Activated CD4-positive, alpha-beta memory T cell treated with anti-CD3 and anti-CD28 coated beads, Interleukin-2, amount 10 ng/mL, durations not matched to agents 7 days and 5 days (primary cell): ENCODE measurements at regions not wholly inside any gene's neighbourhood (a gene's known extent, or its start where the extent isn't known, plus 50 kb on each side); places are given as distances from the start of the nearest gene placed in this dataset.

Experiments
- CTCF ChIA-PET: fragments of 350-600 bp; sonication (Branson Sonifier 250); formaldehyde crosslinking; loops from one replicate; lab custom pipeline; 2021; ENCODE audit warnings: antibody characterized with exemption, inconsistent platforms; lab: Charles Lee
- POLR2A ChIA-PET: fragments of 350-600 bp; sonication (Branson Sonifier 250); formaldehyde crosslinking; loops from one replicate; lab custom pipeline; 2021; ENCODE audit warnings: antibody characterized with exemption; lab: Charles Lee
- DNase-seq: peaks from one replicate; pipeline ENCODE4 v3.0.0-alpha.2; 2020
- H3K27ac Mint-ChIP-seq: one replicate; pipeline ENCODE4 v1.8.0; 2021; ENCODE audit warnings: mild to moderate bottlenecking, mixed read lengths
- H3K27me3 Mint-ChIP-seq: one replicate; pipeline ENCODE4 v1.8.0; 2021; ENCODE audit warnings: mixed read lengths
- H3K36me3 Mint-ChIP-seq: one replicate; pipeline ENCODE4 v1.8.0; 2021; ENCODE audit warnings: low read depth, mixed read lengths
- H3K4me1 Mint-ChIP-seq: one replicate; pipeline ENCODE4 v1.8.0; 2021; ENCODE audit warnings: mixed read lengths
- H3K4me3 Mint-ChIP-seq: one replicate; pipeline ENCODE4 v1.8.0; 2021; ENCODE audit warnings: mild to moderate bottlenecking, mixed read lengths
- H3K9me3 Mint-ChIP-seq: one replicate; pipeline ENCODE4 v1.8.0; 2021; ENCODE audit warnings: mixed read lengths

DNA sequence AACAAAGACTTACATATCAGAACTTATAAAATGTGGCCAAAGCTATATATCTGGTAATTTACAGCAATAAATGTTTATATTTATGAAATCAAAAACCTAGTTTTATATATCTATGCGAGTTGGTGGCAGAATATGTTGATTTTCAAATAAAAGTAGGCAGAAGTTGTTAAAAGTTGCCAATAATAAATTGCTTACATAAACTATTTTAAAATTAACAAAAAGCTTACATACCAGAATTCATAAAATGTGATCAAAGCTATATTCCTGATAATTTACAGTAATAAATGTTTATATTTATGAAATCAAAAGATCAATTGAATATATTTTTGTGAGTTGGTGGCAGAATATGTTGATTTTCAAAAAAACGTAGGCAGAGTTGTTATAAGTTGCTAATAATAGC, 451.8 kb upstream of the KHDRBS2 start:
- no peak for DNase-seq
- no peak overlapping the region for H3K27ac Mint-ChIP-seq
- H3K27me3 Mint-ChIP-seq = no peaks in the 10 kb centered on the region
- peaks cover 9% of the 10 kb centered on the region for H3K9me3 Mint-ChIP-seq
- no peak overlapping the region for H3K4me3 Mint-ChIP-seq
- ChIA-PET POLR2A (no interaction called here), CTCF (no interaction called here)
- no peaks in the 10 kb centered on the region for H3K4me1 Mint-ChIP-seq
- no peaks in the 10 kb centered on the region for H3K36me3 Mint-ChIP-seq

DNA sequence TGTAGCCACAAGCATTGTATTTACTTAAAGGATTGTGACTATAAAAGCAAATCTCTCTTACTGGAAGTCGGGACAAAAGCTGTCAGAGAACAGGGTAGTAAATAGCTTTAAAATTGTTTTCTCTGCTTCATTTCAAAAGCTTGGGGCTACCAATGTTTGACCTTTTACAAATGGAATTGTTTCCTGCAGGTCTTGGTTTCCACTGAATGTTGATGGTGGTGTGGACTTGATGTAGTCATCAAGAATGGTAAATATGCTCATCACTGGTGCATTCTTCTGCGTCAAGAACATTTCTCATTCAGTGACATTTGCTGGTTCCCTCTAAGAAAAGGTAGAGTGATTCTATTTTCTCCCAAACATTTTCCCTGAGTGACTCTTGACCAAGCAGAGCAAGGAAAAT, 435.4 kb upstream of the KHDRBS2 start:
- POLR2A ChIA-PET = no interaction called here

DNA sequence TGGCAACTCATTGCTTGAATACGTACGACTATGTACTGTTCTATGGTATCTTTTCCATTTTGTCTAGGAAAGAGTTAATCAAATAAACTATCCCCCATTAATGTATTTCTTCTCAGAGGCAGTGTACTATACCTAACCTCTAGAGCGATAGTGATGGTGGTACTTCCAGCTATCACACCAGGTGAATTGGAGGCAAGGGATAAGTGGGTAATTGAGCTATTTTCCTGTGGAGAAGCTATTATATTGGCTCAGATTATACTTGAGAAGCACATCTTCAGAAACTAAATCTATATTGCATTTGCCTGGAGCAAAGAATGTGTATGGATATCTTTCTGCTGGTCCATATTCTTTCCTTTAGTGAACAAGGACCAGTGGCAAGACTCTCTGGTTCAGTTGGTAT, 430.7 kb upstream of the KHDRBS2 start:
- Mint-ChIP-seq H3K27ac (no peak overlapping the region), H3K4me3 (no peak overlapping the region), H3K9me3 (peaks cover 7% of the 10 kb centered on the region), H3K27me3 (no peaks in the 10 kb centered on the region), H3K36me3 (no peaks in the 10 kb centered on the region), H3K4me1 (no peaks in the 10 kb centered on the region)
- CTCF ChIA-PET = no interaction called here
- DNase-seq = no peak
- POLR2A ChIA-PET = no interaction called here

More for the DNA sequence above, 435.4 kb upstream of the KHDRBS2 start:
- no peaks in the 10 kb centered on the region for H3K36me3 Mint-ChIP-seq
- CTCF ChIA-PET = no interaction called here
- H3K27me3 Mint-ChIP-seq = no peaks in the 10 kb centered on the region
- H3K4me3 Mint-ChIP-seq = no peak overlapping the region
- H3K4me1 Mint-ChIP-seq = no peaks in the 10 kb centered on the region
- DNase-seq = no peak
- no peak overlapping the region for H3K27ac Mint-ChIP-seq
- H3K9me3 Mint-ChIP-seq = peaks cover 13% of the 10 kb centered on the region

DNA sequence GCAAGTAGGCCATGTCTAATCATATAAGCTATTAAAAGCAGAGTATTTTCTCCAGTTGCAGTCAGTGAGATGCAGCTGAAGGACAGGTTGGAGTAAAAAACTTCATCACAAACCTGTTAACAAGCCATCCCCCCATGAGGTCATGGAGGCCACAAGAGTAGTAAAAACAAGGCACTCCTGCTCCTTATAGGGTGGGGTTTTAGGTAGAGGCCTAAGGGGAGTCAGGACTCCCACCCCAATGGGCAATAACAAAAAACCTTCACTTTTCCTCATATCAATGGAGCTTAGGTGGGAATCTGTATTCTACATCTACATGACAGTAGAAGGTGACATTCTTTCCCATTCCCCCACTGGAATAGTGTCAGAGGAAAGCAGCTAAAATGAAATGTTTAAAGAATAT, 428.1 kb upstream of the KHDRBS2 start:
- no peak overlapping the region for H3K4me3 Mint-ChIP-seq
- ChIA-PET POLR2A (no interaction called here), CTCF (interaction anchor here (0.7 kb wide), 1 partner anchor 67 kb away, joined by 3 read pairs; no protein-coding TSS in a partner anchor)
- H3K27me3 Mint-ChIP-seq = no peaks in the 10 kb centered on the region
- peaks cover 11% of the 10 kb centered on the region for H3K9me3 Mint-ChIP-seq
- H3K36me3 Mint-ChIP-seq = no peaks in the 10 kb centered on the region
- H3K4me1 Mint-ChIP-seq = no peaks in the 10 kb centered on the region
- H3K27ac Mint-ChIP-seq = no peak overlapping the region
- no peak for DNase-seq

DNA sequence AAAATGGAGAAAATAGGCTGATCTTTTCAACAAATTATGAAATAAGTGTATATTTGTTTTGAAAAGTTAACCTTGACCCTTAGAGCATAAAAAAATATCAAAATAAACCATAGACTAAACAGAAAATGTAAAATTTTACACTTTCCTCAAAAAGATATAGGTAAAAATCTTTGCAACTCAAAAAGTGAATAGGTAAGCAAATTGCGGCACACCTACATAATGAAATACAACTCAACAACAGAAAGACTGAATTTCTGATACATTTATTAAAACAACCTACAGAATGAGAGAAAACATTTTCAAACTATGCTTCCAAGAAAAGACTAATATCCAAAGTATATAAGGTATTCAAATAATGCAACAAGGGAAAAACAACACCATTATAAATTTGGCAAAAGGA, 425.7 kb upstream of the KHDRBS2 start:
- H3K4me3 Mint-ChIP-seq = no peak overlapping the region
- no peaks in the 10 kb centered on the region for H3K27me3 Mint-ChIP-seq
- ChIA-PET CTCF (no interaction called here), POLR2A (no interaction called here)
- H3K36me3 Mint-ChIP-seq = no peaks in the 10 kb centered on the region
- H3K27ac Mint-ChIP-seq = no peak overlapping the region
- H3K9me3 Mint-ChIP-seq = peaks cover 16% of the 10 kb centered on the region
- no peak for DNase-seq
- H3K4me1 Mint-ChIP-seq = no peaks in the 10 kb centered on the region

DNA sequence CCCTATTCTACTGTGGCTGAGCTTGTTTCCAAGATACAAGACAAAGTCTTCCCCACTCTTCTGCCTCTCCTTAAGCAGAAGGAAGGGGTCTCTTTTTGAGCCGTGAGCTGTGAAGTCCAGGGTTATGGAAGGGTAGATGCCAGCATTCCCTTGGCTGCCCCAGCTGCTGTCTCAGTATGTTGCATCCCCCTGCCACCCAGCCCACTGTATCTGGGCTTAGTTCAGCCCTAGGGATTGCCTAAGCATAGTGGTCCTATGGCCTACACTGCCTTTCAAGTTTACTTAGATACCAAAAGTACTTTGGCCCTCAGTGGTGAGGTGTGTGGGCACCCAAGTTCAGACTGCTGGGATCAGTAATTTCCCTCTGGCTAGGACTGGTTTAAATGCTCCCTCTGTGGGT, 421.9 kb upstream of the KHDRBS2 start:
- H3K4me3 Mint-ChIP-seq = no peak overlapping the region
- POLR2A ChIA-PET = no interaction called here
- H3K36me3 Mint-ChIP-seq = no peaks in the 10 kb centered on the region
- H3K27me3 Mint-ChIP-seq = no peaks in the 10 kb centered on the region
- CTCF ChIA-PET = no interaction called here
- H3K4me1 Mint-ChIP-seq = no peaks in the 10 kb centered on the region
- no peak for DNase-seq
- no peak overlapping the region for H3K27ac Mint-ChIP-seq
- H3K9me3 Mint-ChIP-seq = peaks cover 16% of the 10 kb centered on the region

DNA sequence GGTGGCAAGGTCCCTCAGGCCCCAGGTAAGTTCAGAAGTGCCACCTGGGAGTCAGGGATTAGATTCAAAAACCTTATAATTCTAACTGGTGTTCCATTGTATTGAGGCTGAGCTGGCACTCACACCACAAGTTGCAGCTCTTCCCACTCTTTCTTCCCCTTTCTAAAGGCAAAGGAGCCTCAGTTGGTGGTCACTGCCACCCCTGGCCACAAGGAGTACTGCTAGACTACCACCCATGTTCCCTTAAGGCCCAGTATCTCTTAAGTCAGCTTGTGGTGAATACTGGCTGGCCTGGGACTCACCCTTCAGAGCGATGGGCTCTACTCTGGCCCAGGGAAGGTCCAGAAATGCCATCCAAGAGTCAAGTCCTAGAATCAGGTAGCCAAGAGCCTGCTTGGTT, 421.1 kb upstream of the KHDRBS2 start:
- Mint-ChIP-seq H3K27me3 (no peaks in the 10 kb centered on the region), H3K27ac (no peak overlapping the region), H3K36me3 (no peaks in the 10 kb centered on the region), H3K9me3 (peaks cover 16% of the 10 kb centered on the region), H3K4me1 (no peaks in the 10 kb centered on the region), H3K4me3 (no peak overlapping the region)
- ChIA-PET CTCF (no interaction called here), POLR2A (no interaction called here)
- DNase-seq = no peak

DNA sequence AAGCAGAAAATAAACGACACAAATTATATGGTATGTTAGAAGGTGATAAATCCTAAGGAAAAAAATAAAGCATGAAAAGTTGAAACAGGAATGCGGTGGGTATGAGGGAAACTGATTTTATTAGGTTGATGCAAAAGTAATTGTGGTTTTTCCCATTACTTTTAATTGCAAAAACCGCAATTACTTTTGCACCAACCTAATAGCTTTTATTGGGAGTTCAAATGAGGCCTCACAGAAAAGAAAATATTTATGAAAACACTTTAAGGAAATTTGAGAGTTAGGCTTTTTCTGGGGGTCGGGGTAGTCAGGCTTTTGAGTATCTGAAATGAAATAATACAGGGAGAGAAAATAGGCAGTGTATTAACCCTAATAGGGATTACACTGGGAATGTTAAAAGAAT, 397.0 kb upstream of the KHDRBS2 start:
- CTCF ChIA-PET = no interaction called here
- no peak overlapping the region for H3K4me3 Mint-ChIP-seq

DNA sequence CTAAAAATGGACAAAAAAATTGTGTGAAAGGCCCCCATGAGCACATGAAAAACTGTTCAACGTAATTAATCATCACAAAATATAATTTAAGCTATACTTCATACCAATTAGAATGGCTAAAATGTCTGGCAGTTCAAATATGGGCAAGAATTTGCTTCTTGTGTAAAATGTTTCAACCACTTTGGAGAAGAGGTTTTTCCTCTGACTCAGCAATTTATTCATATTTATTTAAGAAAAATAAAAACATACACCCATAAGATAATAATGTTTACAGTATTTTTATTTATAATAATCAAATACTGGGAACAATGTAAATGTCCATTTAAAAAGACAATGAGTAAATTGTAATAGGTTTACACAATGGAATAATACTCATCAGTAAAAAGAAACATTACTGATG, 395.1 kb upstream of the KHDRBS2 start:
- ChIA-PET CTCF (no interaction called here), POLR2A (no interaction called here)
- H3K4me1 Mint-ChIP-seq = no peaks in the 10 kb centered on the region
- no peak for DNase-seq
- H3K4me3 Mint-ChIP-seq = no peak overlapping the region
- H3K36me3 Mint-ChIP-seq = no peaks in the 10 kb centered on the region
- no peaks in the 10 kb centered on the region for H3K27me3 Mint-ChIP-seq
- H3K27ac Mint-ChIP-seq = no peak overlapping the region
- H3K9me3 Mint-ChIP-seq = peaks cover 9% of the 10 kb centered on the region

More for the DNA sequence above, 397.0 kb upstream of the KHDRBS2 start:
- no peak for DNase-seq
- POLR2A ChIA-PET = no interaction called here
- no peaks in the 10 kb centered on the region for H3K4me1 Mint-ChIP-seq
- peaks cover 9% of the 10 kb centered on the region for H3K9me3 Mint-ChIP-seq
- H3K27me3 Mint-ChIP-seq = no peaks in the 10 kb centered on the region
- no peaks in the 10 kb centered on the region for H3K36me3 Mint-ChIP-seq
- H3K27ac Mint-ChIP-seq = no peak overlapping the region

DNA sequence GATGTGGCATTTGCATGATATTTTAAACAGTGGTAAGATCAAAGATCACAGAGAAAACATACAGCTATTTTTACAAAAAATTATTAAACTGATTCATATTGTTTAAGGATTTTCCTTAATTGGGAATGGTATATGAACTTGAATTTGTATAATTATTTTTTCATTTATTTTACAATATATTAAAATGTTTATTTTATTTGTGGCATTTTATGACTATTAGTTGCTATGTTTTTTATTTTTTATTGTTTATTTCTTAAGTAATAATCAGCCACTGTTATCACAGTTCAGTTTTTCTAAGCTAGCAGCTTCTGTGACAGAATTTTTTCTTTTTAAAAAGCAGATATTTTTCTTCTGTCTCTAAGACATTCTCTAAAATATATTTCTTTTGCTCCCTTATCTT, 387.0 kb upstream of the KHDRBS2 start:
- no peak overlapping the region for H3K4me3 Mint-ChIP-seq
- H3K9me3 Mint-ChIP-seq = peaks cover 5% of the 10 kb centered on the region
- no peak for DNase-seq
- H3K27ac Mint-ChIP-seq = no peak overlapping the region
- no peaks in the 10 kb centered on the region for H3K27me3 Mint-ChIP-seq
- POLR2A ChIA-PET = no interaction called here
- H3K36me3 Mint-ChIP-seq = no peaks in the 10 kb centered on the region
- no peaks in the 10 kb centered on the region for H3K4me1 Mint-ChIP-seq
- CTCF ChIA-PET = no interaction called here

DNA sequence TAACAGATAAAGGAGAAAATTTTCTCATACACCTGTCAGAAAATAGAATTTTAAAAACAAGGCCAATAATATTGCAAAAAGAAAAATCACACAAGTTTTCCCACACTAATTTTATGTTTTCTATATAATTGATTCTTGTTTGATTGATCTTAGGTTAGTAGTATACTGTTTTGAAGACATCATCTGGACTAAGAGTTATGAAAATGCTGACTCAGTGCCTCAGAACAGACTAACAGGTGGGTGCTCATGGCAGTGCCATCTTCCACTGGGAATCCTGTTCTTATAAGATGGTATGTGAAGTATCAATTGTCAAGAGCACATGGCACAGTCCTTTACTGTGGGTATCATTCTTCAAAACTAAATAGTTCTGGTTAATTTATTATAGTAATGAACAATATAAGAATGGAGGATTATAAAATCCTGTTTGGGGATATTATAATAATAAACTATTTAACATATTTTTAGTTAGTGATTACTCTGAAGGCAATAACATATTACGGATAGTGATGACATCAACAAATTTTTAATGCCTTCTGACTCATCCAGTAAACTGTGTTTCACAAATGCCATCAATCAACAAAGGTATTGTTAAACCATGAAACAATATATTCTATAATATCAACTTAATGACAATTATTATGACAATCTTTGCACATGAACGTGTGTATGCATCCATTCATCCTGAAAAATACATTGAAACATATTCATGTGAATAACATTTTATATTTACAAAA, 384.6 kb upstream of the KHDRBS2 start:
- CTCF ChIA-PET = no interaction called here
- no peak for DNase-seq
- H3K27ac Mint-ChIP-seq = no peak overlapping the region
- H3K36me3 Mint-ChIP-seq = no peaks in the 10 kb centered on the region
- no peaks in the 10 kb centered on the region for H3K4me1 Mint-ChIP-seq
- no peaks in the 10 kb centered on the region for H3K27me3 Mint-ChIP-seq
- H3K9me3 Mint-ChIP-seq = peaks cover 5% of the 10 kb centered on the region
- no peak overlapping the region for H3K4me3 Mint-ChIP-seq
- POLR2A ChIA-PET = no interaction called here

DNA sequence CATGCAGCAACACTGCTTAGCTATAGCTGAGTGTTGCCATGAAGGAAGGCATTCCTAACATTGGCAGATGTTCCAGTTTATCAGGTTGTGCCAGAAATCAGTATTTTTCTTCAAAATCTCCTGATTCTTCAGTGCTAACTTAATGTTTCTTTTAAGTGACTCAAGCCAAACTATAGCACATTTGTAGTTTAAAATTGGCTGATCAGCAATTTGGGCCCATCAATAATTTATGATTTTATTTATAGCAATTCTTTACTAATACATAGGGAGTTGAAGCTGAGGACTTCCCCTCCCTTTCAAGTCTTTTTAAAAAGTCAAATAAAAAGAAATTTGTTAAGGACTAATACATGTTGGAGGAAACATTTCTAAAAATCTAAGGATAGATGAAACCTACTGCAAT, 383.8 kb upstream of the KHDRBS2 start:
- DNase-seq = no peak
- Mint-ChIP-seq H3K27me3 (no peaks in the 10 kb centered on the region), H3K27ac (no peak overlapping the region)

DNA sequence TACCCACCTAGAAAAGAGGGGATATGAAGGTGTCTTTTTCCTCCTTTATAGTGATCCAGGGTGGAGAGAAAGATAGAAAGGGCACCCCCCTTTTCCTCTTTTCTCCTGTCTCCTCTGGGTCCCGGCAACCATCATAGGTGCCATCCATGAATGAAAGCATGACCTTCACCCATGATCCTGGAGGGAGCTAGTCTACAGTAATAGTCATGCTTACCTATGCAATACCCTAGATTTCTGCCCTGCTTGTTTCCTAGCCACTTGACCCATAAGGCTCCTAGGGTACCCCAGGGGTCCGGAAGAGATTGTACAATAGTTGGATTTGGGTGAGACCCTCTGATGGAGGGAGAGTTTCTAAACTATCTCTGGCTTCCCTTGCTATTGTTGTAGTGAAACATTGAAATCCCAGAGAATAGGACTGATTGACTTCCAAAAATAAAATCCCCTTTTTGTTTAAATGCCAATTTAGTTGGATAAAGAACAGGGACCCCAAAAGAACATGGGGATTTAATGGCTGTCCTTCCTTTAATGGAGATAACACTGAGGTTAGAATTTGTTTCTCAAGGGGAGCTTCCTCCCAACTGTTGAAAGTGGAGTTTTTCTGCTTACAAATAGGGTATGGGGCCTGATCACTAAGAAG, 366.8 kb upstream of the KHDRBS2 start:
- H3K27me3 Mint-ChIP-seq = no peaks in the 10 kb centered on the region
- CTCF ChIA-PET = no interaction called here
- H3K9me3 Mint-ChIP-seq = peaks cover 16% of the 10 kb centered on the region
- H3K36me3 Mint-ChIP-seq = no peaks in the 10 kb centered on the region
- DNase-seq = no peak
- POLR2A ChIA-PET = no interaction called here
- H3K4me1 Mint-ChIP-seq = no peaks in the 10 kb centered on the region
- no peak overlapping the region for H3K4me3 Mint-ChIP-seq
- no peak overlapping the region for H3K27ac Mint-ChIP-seq

More for the DNA sequence above, 383.8 kb upstream of the KHDRBS2 start:
- Mint-ChIP-seq H3K4me3 (no peak overlapping the region), H3K9me3 (peaks cover 5% of the 10 kb centered on the region), H3K36me3 (no peaks in the 10 kb centered on the region), H3K4me1 (no peaks in the 10 kb centered on the region)
- POLR2A ChIA-PET = no interaction called here
- CTCF ChIA-PET = no interaction called here

DNA sequence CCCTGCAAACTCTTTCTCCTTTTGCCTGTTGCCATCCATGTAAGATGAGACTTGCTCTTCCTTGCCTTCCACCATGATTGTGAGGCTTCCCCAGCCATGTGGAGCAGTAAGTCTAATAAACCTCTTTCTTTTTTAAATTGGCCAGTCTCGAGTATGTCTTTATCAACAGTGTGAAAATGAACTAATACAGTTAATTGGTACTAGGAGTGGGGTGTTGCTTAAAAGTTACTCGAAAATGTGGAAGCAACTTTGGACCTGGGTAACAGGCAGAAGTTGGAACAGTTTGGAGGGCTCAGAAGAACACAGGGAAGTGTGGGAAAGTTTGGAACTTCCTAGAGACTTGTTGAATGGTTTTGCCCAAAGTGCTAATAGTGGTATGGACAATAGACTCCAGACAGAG, 359.2 kb upstream of the KHDRBS2 start:
- Mint-ChIP-seq H3K4me3 (no peak overlapping the region), H3K4me1 (no peaks in the 10 kb centered on the region), H3K36me3 (no peaks in the 10 kb centered on the region), H3K9me3 (peaks cover 17% of the 10 kb centered on the region), H3K27me3 (no peaks in the 10 kb centered on the region), H3K27ac (no peak overlapping the region)
- DNase-seq = no peak
- POLR2A ChIA-PET = no interaction called here
- CTCF ChIA-PET = no interaction called here
